Aorta (tissue), 5 donors: ENCODE measurements at regions not wholly inside any gene's neighbourhood (a gene's known extent, or its start where the extent isn't known, plus 50 kb on each side); places are given as distances from the start of the nearest gene placed in this dataset.
"Not testable (repeated sequence)": the region's sequence is repeated elsewhere in the genome, so short reads cannot be mapped to it uniquely, and the experiment has no call there.

Experiments used
- ATAC-seq: fragments of 200-7000 bp; cut with Tn5 transposase; one replicate; pipeline ENCODE4 v1.9.1; 2022; ENCODE audit warnings: moderate library complexity; ENCODE audit not compliant: low FRiP score
- DNase-seq, 2 donors: peaks; one replicate each; pipeline ENCODE4 v3.0.0-alpha.2; 2020
- H3K27ac ChIP-seq, 2 donors: one replicate each; pipeline ENCODE4 v1.5.1; 2013; ENCODE audit warnings: low read length in 2 of 2, mild to moderate bottlenecking in 2 of 2, moderate library complexity in 2 of 2, control low read depth in 1 of 2, inconsistent platforms in 1 of 2, low read depth in 1 of 2
- H3K27me3 ChIP-seq, 2 donors: one replicate each; pipeline ENCODE4 v1.6.1; 2013; ENCODE audit warnings: control low read depth in 1 of 2, low read length in 1 of 2, mild to moderate bottlenecking in 1 of 2, moderate library complexity in 1 of 2; ENCODE audit not compliant: insufficient read depth in 2 of 2, control insufficient read depth in 1 of 2
- H3K36me3 ChIP-seq, 2 donors: one replicate each; pipeline ENCODE4 v1.6.1; 2013; ENCODE audit warnings: control low read depth in 1 of 2, low read length in 1 of 2, mild to moderate bottlenecking in 1 of 2; ENCODE audit not compliant: insufficient read depth in 2 of 2, control insufficient read depth in 1 of 2
- H3K4me1 ChIP-seq, 2 donors: one replicate each; pipeline ENCODE4 v1.6.1; 2013; ENCODE audit warnings: low read length in 2 of 2, control low read depth in 1 of 2, mild to moderate bottlenecking in 1 of 2, moderate library complexity in 1 of 2; ENCODE audit not compliant: insufficient read depth in 2 of 2, control insufficient read depth in 1 of 2
- H3K4me3 ChIP-seq, 2 donors: one replicate each; pipeline ENCODE4 v1.5.1; 2013; ENCODE audit warnings: low read length in 2 of 2, control low read depth in 1 of 2, mild to moderate bottlenecking in 1 of 2
- H3K9me3 ChIP-seq: one replicate; pipeline ENCODE4 v1.6.1; 2013; ENCODE audit warnings: mild to moderate bottlenecking, low read length; ENCODE audit not compliant: control insufficient read depth
- WGBS, 2 donors: extraction: QIAGEN DNeasy Blood & Tissue Kit; methylation state at CpG; one replicate each; pipeline ENCODE4 v1.1.7; 2013; 5-methylcytosine and 5-hydroxymethylcytosine counted together
- intact Hi-C, 2 donors: fragments of 100-400 bp; cut with DNase I; formaldehyde crosslinking; loops; one replicate each; pipeline versions ENCODE4 v1.14.2 to v1.15.0; 2022
- donor health status: healthy with polysubstance abuse.
- donor health status: Bipolar disorder and iron deficiency.
- donor health status: DM: no; HTN: no; CAD: no.
- donor health status: DM: no; HTN: no; CAD: no.
- donor health status: DM: yes; HTN: yes; CAD: no.

DNA sequence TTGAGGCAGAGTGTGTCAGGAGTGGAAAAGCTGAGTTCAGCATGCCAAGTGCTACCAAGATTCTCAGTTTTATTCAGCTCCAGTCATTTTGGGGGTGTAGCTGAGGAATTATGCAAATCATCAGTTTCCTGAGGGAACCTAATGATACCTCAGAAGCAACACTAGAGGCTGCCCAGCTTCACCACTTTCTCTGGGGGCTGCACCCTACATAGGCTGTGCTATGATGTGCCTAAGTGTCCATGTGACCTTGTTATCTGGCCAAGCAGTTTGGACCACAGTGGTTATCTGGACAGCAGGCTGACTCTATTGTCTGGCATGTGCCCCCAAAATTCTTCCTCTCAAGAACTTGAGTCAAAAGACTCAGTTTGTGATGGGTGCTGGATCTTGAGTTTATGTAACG is 374.6 kb upstream of the SYNCRIP start:
- H3K9me3 ChIP-seq, result no peaks in the 10 kb centered on the region
- H3K27ac ChIP-seq, result no peak overlapping the region
- 42 to 57% methylated on average over 1 of the region's 1 CpG for WGBS, 2 donors
- intact Hi-C loops, result no loop called here
- DNase-seq (no peak), ATAC-seq (no peak)
- H3K4me3 ChIP-seq, result no peak overlapping the region
- no peaks in the 10 kb centered on the region for H3K27me3 ChIP-seq
- H3K36me3 ChIP-seq, result no peaks in the 10 kb centered on the region
- no peaks in the 10 kb centered on the region for H3K4me1 ChIP-seq

DNA sequence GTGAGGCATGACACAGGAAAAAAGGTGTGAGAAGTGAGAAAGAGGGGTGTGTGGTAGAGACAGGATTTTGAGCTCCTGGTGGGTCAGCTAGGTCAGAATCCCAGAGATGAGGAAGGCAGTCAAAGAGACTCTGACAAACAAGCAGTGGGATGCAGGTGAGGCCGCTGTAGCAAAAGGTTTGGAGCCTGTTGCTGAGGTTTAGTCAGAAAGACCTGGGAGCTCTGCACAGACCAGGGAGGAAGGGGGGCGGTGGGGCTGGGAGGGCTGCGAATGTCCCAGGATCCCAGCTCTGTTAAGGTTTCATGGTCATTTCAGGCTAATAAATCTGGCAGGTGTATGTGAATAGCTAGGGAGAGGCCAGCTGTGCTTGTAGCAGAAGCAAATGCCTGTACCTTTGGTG is 373.9 kb upstream of the SYNCRIP start:
- Histone ChIP-seq H3K4me1 (no peaks in the 10 kb centered on the region), H3K9me3 (no peaks in the 10 kb centered on the region), H3K27me3 (no peaks in the 10 kb centered on the region), H3K36me3 (no peaks in the 10 kb centered on the region), H3K4me3 (no peak overlapping the region), H3K27ac (no peak overlapping the region)
- no peak for DNase-seq
- WGBS, 2 donors, result 65 to 71% methylated on average over 3 of the region's 3 CpGs
- no peak for ATAC-seq
- intact Hi-C loops, result no loop called here

DNA sequence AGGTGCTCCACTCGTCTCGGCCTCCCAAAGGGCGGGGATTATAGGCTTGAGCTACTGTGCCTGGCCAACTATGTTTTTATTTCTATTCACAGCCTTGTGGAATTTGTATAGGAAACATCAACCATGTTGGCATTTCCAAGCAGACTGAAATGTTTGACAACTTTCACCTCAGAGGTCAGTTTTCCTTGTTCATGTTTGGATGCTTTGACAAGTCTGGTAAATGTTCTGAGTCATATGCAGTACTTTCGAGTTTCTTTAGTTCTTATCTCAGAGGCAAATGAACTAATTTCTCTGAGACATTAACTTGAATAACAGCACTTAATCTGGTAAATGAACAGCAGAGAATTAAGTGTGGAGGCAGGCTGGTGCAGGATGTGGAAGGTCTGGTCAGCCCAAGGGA is 373.4 kb upstream of the SYNCRIP start:
- WGBS, 2 donors, result 27% methylated on average over 4 of the region's 4 CpGs
- Histone ChIP-seq H3K27me3 (no peaks in the 10 kb centered on the region), H3K36me3 (no peaks in the 10 kb centered on the region), H3K4me1 (no peaks in the 10 kb centered on the region), H3K27ac (no peak overlapping the region), H3K9me3 (no peaks in the 10 kb centered on the region), H3K4me3 (no peak overlapping the region)
- no peak for ATAC-seq
- intact Hi-C loops, result no loop called here
- no peak for DNase-seq

DNA sequence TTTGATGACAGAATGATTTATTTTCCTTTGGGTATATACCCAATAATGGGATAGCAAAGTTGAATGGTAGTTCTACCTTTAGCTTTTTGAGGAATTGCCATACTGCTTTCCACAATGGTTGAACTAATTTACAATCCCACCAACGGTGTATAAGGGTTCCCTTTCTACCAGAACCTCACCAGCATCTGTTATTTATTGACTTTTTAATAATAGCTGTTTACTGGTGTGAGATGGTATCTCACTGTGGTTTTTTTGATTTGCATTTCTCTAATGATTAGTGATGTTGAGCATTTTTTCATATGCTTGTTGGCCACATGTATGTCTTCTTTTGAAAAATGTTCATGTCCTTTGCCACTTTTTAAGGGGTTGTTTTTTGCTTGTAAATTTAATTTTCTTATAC is 370.3 kb upstream of the SYNCRIP start:
- H3K9me3 ChIP-seq, H3K27ac ChIP-seq, H3K36me3 ChIP-seq, ATAC-seq, H3K27me3 ChIP-seq, intact Hi-C loops, DNase-seq, H3K4me1 ChIP-seq, H3K4me3 ChIP-seq: not testable (repeated sequence)
- WGBS, 2 donors, result 81 to 96% methylated on average over 1 of the region's 1 CpG

DNA sequence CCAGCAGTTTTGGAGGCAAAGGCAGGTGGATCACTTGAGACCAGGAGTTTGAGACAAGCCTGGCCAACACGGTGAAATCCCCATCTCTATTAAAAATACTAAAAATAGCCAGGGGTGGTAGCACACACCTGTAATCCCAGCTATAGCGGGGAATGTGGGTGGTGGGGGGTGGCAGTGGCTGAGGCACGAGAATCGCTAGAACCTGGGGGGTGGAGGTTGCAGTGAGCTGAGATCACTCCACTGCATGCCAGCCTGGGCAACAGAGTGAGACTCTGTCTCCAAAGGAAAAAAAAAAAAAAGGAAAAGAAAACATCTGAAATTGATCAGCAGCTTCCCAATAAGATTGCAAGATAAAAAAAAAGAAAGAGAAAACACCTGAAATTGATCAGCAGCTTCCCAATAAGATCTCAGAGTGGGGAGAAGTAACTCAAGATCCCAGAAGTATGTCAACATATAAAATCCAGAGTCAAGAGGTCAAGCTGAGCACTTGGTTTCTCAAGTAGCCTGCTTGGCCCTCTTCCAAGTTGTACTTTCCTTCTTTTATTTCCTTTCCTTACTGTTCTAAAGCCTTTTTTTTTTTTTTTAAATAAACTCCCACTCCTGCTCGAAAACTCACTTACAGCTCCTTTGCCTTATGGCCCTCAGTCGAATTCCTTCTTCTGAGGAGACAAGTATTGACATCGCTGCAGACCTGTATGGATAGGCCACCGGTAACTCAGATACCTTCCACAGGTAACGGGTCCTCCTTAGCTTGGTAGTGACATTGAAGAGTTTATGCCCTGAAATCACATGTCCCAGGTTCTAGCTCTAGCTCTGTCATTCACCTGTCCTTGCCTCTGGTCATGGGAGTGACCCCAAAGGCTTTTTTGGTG is 368.5 kb upstream of the SYNCRIP start:
- no peak for DNase-seq
- intact Hi-C loops, result no loop called here
- 66 to 68% methylated on average over 9 of the region's 9 CpGs for WGBS, 2 donors
- H3K36me3 ChIP-seq, result no peaks in the 10 kb centered on the region
- H3K9me3 ChIP-seq, result no peaks in the 10 kb centered on the region
- H3K4me1 ChIP-seq, result no peaks in the 10 kb centered on the region
- H3K4me3 ChIP-seq, result no peak overlapping the region
- ATAC-seq, result no peak
- no peak overlapping the region for H3K27ac ChIP-seq
- H3K27me3 ChIP-seq, result no peaks in the 10 kb centered on the region

DNA sequence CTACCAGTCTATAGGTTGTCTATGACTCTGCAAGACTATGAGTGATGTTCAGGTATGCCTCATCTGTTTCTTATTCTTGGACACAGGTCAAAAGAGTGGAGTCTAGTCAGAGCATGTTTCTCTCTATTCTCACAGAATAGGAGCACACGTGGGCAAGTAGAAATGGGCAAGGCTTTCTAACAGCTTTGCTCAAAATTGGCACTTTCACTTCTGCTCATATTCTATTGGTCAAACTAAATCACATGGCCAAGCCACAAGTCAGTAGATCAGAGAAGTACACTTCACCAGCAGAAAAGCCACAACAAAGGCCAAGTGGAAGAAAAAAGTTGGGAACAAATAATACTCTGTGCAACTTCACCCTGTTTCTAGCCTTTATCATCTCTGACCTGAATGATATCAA is 354.5 kb upstream of the SYNCRIP start:
- no peaks in the 10 kb centered on the region for H3K4me1 ChIP-seq
- no peaks in the 10 kb centered on the region for H3K36me3 ChIP-seq
- intact Hi-C loops, result no loop called here
- H3K9me3 ChIP-seq, result no peaks in the 10 kb centered on the region
- H3K27me3 ChIP-seq, result no peaks in the 10 kb centered on the region
- no peak overlapping the region for H3K4me3 ChIP-seq
- DNase-seq, result no peak
- H3K27ac ChIP-seq, result no peak overlapping the region
- ATAC-seq, result no peak
- WGBS, 2 donors, result 71 to 74% methylated on average over 1 of the region's 1 CpG

DNA sequence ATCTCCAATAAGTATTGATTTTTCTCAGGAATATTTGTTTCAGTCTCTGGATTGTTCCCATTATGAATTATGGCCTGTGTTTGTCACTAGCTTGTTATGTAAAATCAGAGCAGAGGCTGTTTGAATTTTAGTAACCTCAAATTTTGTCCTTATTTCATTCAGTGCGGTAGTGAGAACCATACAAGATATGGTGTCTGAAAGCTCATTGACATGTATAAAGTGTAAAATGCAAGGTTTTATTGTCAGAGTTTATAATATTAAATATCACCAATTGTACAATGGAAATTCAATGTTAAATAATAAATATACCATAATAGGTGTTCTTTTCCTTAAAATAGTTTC is 353.3 kb upstream of the SYNCRIP start:
- intact Hi-C loops, result no loop called here
- no peaks in the 10 kb centered on the region for H3K4me1 ChIP-seq
- H3K27me3 ChIP-seq, result no peaks in the 10 kb centered on the region
- DNase-seq (no peak), ATAC-seq (no peak)
- H3K27ac ChIP-seq, result no peak overlapping the region
- H3K4me3 ChIP-seq, result no peak overlapping the region
- no peaks in the 10 kb centered on the region for H3K36me3 ChIP-seq
- 84 to 88% methylated on average over 1 of the region's 1 CpG for WGBS, 2 donors
- no peaks in the 10 kb centered on the region for H3K9me3 ChIP-seq

DNA sequence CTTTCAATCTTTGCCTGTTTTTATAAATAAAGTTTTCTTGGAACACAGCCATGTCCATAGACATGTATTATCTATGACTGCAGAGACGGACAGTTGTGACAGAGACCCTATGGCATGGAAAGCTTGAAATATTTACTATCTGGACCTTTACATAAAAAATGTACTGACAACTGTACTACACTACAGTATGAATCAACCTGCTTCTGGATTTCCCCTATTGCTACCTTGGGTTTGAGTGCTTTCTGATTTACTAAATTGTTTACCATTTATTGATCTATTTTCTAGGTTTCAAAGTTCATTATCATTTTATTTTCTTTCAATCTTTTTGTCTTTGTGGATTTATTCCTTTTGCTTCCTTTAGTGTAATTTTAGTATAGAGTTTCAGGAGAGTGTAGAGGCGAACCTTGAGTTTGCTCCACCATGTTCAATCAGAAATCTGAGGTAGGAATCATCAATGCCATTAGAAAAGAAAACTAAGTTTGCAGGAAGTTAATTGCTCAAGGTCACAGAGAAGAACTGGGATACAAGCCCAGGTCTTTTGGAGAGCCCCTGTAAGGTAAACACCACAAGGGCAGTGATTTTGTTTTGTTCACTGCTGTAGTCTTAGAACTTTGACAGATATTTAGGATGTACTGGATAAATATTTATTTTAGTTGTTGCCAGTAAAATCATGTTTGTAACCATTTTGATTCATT is 352.8 kb upstream of the SYNCRIP start:
- intact Hi-C loops, result no loop called here
- 73% methylated on average over 2 of the region's 2 CpGs for WGBS, 2 donors

DNA sequence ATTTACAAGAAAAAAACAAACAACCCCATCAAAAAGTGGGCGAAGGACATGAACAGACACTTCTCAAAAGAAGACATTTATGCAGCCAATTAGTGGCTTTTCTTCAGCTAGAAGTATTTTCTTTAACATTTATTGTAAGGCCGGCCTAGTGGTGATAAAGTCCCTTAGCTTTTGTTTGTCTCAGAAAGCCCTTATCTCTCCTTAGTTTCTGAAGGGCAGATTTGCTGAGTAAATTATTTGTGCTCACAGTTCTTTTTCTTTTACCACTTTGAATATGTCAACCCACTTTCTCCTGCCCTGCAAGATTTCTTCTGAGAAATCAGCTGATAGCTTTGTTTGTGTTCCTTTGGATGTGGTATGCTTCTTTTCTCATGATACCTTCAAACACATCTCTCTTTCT is 344.0 kb upstream of the SYNCRIP start:
- peaks cover 8% of the 10 kb centered on the region for H3K9me3 ChIP-seq
- H3K4me3 ChIP-seq, result no peak overlapping the region
- ATAC-seq (no peak), DNase-seq (no peak)
- no peaks in the 10 kb centered on the region for H3K36me3 ChIP-seq
- 86 to 94% methylated on average over 2 of the region's 2 CpGs for WGBS, 2 donors
- no peaks in the 10 kb centered on the region for H3K27me3 ChIP-seq
- H3K27ac ChIP-seq, result no peak overlapping the region
- intact Hi-C loops, result no loop called here
- no peaks in the 10 kb centered on the region for H3K4me1 ChIP-seq

More for the DNA sequence above, 352.8 kb upstream of the SYNCRIP start:
- Histone ChIP-seq H3K36me3 (no peaks in the 10 kb centered on the region), H3K27me3 (no peaks in the 10 kb centered on the region), H3K4me1 (no peaks in the 10 kb centered on the region), H3K4me3 (no peak overlapping the region), H3K27ac (no peak overlapping the region), H3K9me3 (no peaks in the 10 kb centered on the region)
- no peak for DNase-seq
- no peak for ATAC-seq
